ENCODE measurements at regions not wholly inside any gene's neighbourhood (a gene's known extent, or its start where the extent isn't known, plus 50 kb on each side); places are given as distances from the start of the nearest gene placed in this dataset.

GRCh38 chr6:89028774-89029173 is 51.8 kb upstream of the PNRC1 start:
- Histone ChIP-seq H3K27ac (no peak overlapping the region), H3K27me3 (no peaks in the 10 kb centered on the region), H3K4me1 (peaks cover 0 to 3% (median 0%) of the 10 kb centered on the region in 4 donors), H3K9me3 (no peaks in the 10 kb centered on the region), H3K4me3 (no peak overlapping the region), H3K36me3 (no peaks in the 10 kb centered on the region)
- TF ChIP-seq POLR2A (IDR thresholded peaks at IDR 0.05) (no peak), CTCF (IDR thresholded peaks at IDR 0.05) (no peak)
- no peak for DNase-seq

GRCh38 chr6:89027756-89028155 is 52.8 kb upstream of the PNRC1 start:
- no peak overlapping the region for H3K4me3 ChIP-seq
- H3K4me1 ChIP-seq: no peaks in the 10 kb centered on the region
- H3K27ac ChIP-seq: no peak overlapping the region
- no peaks in the 10 kb centered on the region for H3K36me3 ChIP-seq
- DNase-seq: no peak
- no peaks in the 10 kb centered on the region for H3K9me3 ChIP-seq
- TF ChIP-seq POLR2A (IDR thresholded peaks at IDR 0.05): no peak
- TF ChIP-seq CTCF (IDR thresholded peaks at IDR 0.05): no peak
- no peaks in the 10 kb centered on the region for H3K27me3 ChIP-seq

- Histone ChIP-seq H3K4me3 (no peak overlapping the region), H3K4me1 (peaks cover 0 to 5% (median 0%) of the 10 kb centered on the region in 4 donors), H3K27me3 (no peaks in the 10 kb centered on the region), H3K36me3 (no peaks in the 10 kb centered on the region), H3K9me3 (no peaks in the 10 kb centered on the region), H3K27ac (no peak overlapping the region)
- no peak for DNase-seq
- no peak for TF ChIP-seq CTCF (IDR thresholded peaks at IDR 0.05)
- TF ChIP-seq POLR2A (IDR thresholded peaks at IDR 0.05): no peak
These were observed 54.4 kb upstream of the PNRC1 start for GRCh38 chr6:89026151-89026550.

- DNase-seq: no peak
- Histone ChIP-seq H3K4me3 (no peak overlapping the region), H3K9me3 (no peaks in the 10 kb centered on the region), H3K4me1 (peaks cover 0 to 5% (median 0%) of the 10 kb centered on the region in 4 donors), H3K36me3 (no peaks in the 10 kb centered on the region), H3K27me3 (no peaks in the 10 kb centered on the region), H3K27ac (no peak overlapping the region)
- TF ChIP-seq CTCF (IDR thresholded peaks at IDR 0.05) (no peak), POLR2A (IDR thresholded peaks at IDR 0.05) (no peak)
These were observed 54.9 kb upstream of the PNRC1 start for GRCh38 chr6:89025633-89026032.

GRCh38 chr6:89024456-89024855 is 56.1 kb upstream of the PNRC1 start:
- Histone ChIP-seq H3K4me3 (no peak overlapping the region), H3K9me3 (no peaks in the 10 kb centered on the region), H3K27me3 (no peaks in the 10 kb centered on the region), H3K36me3 (no peaks in the 10 kb centered on the region), H3K27ac (peak overlapping the region in 3 of 4 donors; percentile 3 to 57 (median 31)), H3K4me1 (peaks cover 0 to 5% (median 0%) of the 10 kb centered on the region in 4 donors)
- TF ChIP-seq POLR2A (IDR thresholded peaks at IDR 0.05): no peak
- no peak for TF ChIP-seq CTCF (IDR thresholded peaks at IDR 0.05)
- DNase-seq: no peak

All from Peyer's patch (tissue), 4 donors.